Activated CD4-positive, alpha-beta T cell treated with anti-CD3 and anti-CD28 coated beads, Interleukin-2, amount 10 ng/mL, durations not matched to agents 7 days and 5 days (primary cell): ENCODE measurements at regions not wholly inside any gene's neighbourhood (a gene's known extent, or its start where the extent isn't known, plus 50 kb on each side); places are given as distances from the start of the nearest gene placed in this dataset.
"Not testable (repeated sequence)": the region's sequence is repeated elsewhere in the genome, so short reads cannot be mapped to it uniquely, and the experiment has no call there.

Experiments
- CTCF ChIA-PET: fragments of 350-600 bp; sonication (Branson Sonifier 250); formaldehyde crosslinking; loops from one replicate; lab custom pipeline; 2021; ENCODE audit warnings: antibody characterized with exemption; lab: Charles Lee
- POLR2A ChIA-PET: fragments of 350-600 bp; sonication (Branson Sonifier 250); formaldehyde crosslinking; loops from one replicate; lab custom pipeline; 2021; ENCODE audit warnings: antibody characterized with exemption; lab: Charles Lee
- DNase-seq: peaks from one replicate; pipeline ENCODE4 v3.0.0-alpha.2; 2020
- H3K27ac Mint-ChIP-seq: one replicate; pipeline ENCODE4 v1.8.0; 2021; ENCODE audit warnings: mild to moderate bottlenecking, moderate library complexity, mixed read lengths
- H3K27me3 Mint-ChIP-seq: one replicate; pipeline ENCODE4 v1.8.0; 2021; ENCODE audit warnings: mixed read lengths
- H3K36me3 Mint-ChIP-seq: one replicate; pipeline ENCODE4 v1.8.0; 2021; ENCODE audit warnings: low read depth, mixed read lengths
- H3K4me1 Mint-ChIP-seq: one replicate; pipeline ENCODE4 v1.8.0; 2021; ENCODE audit warnings: mixed read lengths
- H3K4me3 Mint-ChIP-seq: one replicate; pipeline ENCODE4 v1.8.0; 2021; ENCODE audit warnings: mild to moderate bottlenecking, moderate library complexity, mixed read lengths
- H3K9me3 Mint-ChIP-seq: one replicate; pipeline ENCODE4 v1.8.0; 2021; ENCODE audit warnings: mixed read lengths

DNA sequence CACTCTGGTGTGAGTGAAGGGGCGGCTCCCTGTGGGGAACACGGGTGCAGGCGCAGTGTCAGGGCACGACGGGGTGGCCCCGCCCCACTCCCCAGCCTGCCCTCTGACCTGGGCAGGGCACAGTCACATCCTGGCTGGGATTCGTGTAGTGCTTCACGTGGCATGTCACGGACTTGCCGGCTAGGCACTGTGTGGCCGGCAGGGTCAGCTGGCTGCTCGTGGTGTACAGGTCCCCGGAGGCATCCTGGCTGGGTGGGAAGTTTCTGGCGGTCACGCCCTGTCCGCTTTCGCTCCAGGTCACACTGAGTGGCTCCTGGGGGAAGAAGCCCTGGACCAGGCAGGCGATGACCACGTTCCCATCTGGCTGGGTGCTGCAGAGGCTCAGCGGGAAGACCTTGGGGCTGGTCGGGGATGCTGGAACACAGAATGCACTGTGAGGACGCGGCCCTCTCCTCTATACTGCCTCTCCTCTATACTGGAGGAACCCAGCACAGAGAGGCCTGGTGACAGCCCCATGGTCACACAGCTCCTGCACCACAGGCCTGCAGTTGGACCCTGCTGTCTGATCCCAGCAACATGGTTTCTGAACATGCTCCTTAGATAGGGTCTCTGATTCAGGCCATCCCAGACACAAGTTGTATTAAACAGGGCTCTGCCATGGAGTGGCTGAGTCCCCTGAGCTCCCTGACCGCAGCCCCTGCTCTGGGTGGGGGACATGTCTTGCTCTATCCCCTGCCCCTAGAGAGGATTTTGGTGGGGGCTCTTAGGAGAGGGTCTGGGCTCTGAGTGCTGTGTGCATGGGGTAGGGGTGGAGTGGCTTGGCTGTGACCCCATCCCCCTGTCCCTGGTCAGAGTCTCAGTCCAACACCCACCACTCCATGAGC lies 182.1 kb downstream of the TMEM121 start:
- H3K27ac Mint-ChIP-seq, H3K4me1 Mint-ChIP-seq, CTCF ChIA-PET, POLR2A ChIA-PET, DNase-seq, H3K27me3 Mint-ChIP-seq, H3K36me3 Mint-ChIP-seq, H3K4me3 Mint-ChIP-seq, H3K9me3 Mint-ChIP-seq: not testable (repeated sequence)

DNA sequence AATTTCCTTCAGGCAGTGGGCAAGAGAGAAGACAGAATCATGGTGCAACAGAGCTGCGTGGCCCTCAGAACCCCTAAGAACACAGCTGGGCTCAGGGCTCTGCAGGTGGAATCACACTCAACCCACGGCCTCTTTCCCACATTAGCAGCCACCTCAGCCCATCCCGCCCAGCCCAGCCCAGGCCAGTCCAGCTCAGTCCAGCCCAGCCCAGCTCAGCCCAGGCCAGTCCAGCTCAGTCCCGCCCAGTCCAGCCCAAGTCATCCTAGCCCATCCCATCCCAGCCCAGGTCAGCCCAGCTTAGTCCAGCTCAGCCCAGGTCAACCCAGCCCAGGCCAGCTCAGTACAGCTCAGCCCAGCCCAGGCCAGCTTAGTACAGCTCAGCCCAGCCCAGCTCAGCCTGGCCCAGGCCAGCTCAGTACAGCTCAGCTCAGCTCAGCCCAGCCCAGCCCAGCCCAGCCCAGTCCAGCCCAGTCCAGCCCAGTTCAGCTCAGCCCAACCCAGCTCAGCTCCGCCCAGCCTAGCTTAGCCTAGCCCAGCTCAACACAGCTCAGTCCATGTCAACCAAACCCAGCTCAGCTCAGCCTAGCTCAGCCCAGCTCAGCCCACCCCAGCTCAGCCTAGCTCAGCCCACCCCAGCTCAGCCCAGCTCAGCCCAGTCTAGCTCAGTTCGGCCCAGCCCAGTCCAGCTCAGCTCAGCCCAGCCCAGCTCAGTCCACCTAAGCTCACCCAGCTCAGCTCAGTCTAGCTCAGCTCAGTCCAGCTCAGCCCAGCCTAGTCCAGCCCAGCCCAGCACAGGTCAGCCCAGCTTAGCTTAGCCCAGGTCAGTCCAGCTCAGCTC lies 183.1 kb downstream of the TMEM121 start:
- Mint-ChIP-seq H3K27me3 (no peaks in the 10 kb centered on the region), H3K9me3 (no peaks in the 10 kb centered on the region), H3K4me3 (no peak overlapping the region), H3K36me3 (no peaks in the 10 kb centered on the region), H3K27ac (no peak overlapping the region), H3K4me1 (no peaks in the 10 kb centered on the region)
- no peak for DNase-seq
- POLR2A ChIA-PET: no interaction called here
- CTCF ChIA-PET: interaction anchor here (1.0 kb wide), 1 partner anchor 292 kb away, joined by 3 read pairs; no protein-coding TSS in a partner anchor

DNA sequence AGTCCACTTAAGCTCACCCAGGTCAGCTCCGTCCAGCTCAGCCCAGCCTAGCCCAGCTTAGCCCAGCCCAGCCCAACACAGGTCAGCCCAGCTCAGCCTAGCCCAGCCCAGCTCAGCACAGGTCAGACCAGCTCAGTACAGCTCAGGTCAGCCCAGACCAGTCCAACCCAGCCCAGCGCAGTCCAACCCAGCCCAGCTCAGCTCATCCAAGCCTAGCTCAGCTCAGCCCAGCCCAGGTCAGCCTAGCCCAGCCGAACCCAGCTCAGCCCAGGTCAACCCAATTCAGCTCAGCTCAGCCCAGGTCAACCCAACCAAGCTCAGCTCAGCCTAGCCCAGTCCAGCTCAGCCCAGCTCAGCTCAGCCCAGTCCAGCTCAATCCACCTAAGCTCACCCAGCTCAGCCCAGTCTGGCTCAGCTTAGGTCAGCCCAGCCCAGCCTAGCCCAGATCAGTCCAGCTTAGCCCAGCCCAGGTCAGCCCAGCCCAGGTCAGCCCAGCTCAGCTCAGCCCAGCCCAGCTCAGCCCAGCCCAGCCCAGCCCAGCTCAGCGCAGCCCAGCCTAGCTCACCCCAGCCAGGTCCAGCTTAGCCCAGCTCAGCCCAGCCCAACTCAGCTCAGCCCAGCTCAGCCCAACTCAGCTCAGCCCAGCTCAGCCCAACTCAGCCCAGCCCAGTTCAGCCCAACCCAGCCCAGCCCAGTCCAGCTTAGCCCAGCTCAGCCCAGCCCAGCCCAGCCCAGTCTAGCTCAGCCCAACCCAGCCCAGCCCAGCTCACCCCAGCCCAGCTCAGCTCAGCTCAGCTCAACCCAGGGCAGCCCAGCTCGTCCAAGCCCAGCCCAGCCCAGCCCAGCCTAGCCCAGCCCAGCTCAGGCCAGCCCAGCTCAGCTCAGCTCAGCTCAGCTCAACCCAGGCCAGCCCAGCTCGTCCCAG lies 184.0 kb downstream of the TMEM121 start:
- no peak overlapping the region for H3K4me3 Mint-ChIP-seq

DNA sequence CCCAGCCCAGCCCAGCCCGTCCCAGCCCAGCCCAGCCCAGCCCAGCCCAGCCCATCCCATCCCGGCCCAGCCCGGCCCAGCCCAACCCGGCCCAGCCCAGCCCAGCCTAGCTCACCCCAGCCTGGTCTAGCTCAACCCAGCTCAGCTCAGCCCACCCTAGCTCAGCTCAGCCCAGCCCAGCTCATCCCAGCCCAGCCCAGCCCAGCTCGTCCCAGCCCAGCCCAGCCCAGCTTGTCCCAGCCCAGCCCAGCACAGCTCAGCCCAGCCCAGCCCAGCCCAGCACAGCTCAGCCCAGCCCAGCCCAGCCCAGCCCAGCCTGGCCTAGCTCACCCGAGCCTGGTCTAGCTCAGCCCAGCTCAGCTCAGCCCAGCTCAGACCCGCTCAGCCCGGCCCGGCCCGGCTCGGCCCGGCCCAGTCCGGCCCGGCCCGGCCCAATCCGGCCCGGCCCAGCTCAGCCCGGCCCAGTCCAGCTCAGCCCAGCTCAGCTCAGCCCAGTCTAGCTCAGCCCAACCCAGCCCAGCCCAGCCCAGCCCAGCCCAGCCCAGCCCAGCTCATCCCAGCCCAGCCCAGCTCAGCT lies 184.7 kb downstream of the TMEM121 start:
- Mint-ChIP-seq H3K27me3 (no peaks in the 10 kb centered on the region), H3K27ac (no peak overlapping the region), H3K36me3 (no peaks in the 10 kb centered on the region), H3K4me3 (no peak overlapping the region), H3K9me3 (no peaks in the 10 kb centered on the region), H3K4me1 (no peaks in the 10 kb centered on the region)
- POLR2A ChIA-PET: no interaction called here
- CTCF ChIA-PET: interaction anchor here (0.6 to 1.4 kb wide), 2 partner anchors 290 to 706 kb away, joined by 3 to 4 read pairs; no protein-coding TSS in a partner anchor
- no peak for DNase-seq

More for the DNA sequence above, 184.0 kb downstream of the TMEM121 start:
- Mint-ChIP-seq H3K27ac (no peak overlapping the region), H3K27me3 (no peaks in the 10 kb centered on the region), H3K36me3 (no peaks in the 10 kb centered on the region), H3K4me1 (no peaks in the 10 kb centered on the region), H3K9me3 (no peaks in the 10 kb centered on the region)
- DNase-seq: no peak
- ChIA-PET POLR2A (no interaction called here), CTCF (interaction anchor here (0.6 to 1.4 kb wide), 5 partner anchors 86 to 706 kb away, joined by 3 to 5 read pairs (median 3); no protein-coding TSS in a partner anchor)

DNA sequence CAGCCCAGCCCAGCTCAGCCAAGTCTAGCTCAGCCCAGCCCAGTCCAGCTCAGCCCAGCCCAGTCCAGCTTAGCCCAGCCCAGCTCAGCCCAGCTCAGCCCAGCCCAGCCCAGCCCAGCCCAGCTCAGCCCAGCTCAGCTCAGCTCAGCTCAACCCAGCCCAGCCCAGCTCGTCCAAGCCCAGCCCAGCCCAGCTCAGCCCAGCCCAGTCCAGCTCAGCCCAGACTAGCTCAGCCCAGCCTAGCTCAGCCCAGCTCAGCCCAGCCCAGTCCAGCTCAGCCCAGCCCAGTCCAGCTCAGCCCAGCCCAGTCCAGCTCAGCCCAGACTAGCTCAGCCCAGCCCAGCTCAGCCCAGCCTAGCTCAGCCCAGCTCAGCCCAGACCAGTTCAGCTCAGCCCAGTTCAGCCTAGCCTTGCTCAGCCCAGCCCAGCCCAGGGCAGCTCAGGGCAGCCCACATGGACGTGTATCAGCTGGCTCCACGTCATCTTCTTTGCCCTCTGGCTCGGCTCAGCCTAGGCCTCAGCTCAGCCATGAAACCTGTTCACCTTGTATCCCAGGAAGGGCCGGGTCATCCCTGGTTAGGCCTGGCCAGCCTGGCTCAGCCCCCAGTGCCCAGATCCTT lies 185.6 kb downstream of the TMEM121 start:
- ChIA-PET POLR2A (no interaction called here), CTCF (interaction anchor here (1.4 kb wide), 1 partner anchor 290 kb away, joined by 4 read pairs; no protein-coding TSS in a partner anchor)
- Mint-ChIP-seq H3K27me3 (no peaks in the 10 kb centered on the region), H3K9me3 (no peaks in the 10 kb centered on the region), H3K36me3 (no peaks in the 10 kb centered on the region), H3K4me1 (no peaks in the 10 kb centered on the region), H3K4me3 (no peak overlapping the region), H3K27ac (no peak overlapping the region)
- no peak for DNase-seq

DNA sequence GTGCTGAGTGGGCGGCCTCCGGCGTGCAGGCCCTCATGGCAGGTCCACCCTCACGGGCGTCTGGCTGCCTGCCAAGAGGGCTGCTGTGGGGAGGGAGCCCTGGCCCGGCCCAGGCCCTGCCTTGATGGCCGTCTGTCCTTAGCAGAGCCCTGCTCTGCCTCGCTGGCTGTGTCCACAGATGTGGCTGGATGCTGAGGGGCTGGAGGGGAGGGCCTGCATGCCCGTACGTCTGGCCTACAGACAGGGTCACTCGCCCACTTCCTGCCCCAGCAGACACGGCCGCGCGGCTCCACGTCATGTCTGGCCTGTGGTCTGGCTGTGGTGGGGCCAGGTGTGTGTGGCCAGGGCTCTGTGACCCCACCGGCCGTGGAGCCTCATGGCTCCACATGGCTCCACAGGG lies 186.3 kb downstream of the TMEM121 start:
- H3K9me3 Mint-ChIP-seq, H3K27ac Mint-ChIP-seq, H3K4me3 Mint-ChIP-seq, H3K4me1 Mint-ChIP-seq, H3K27me3 Mint-ChIP-seq, DNase-seq, H3K36me3 Mint-ChIP-seq, CTCF ChIA-PET, POLR2A ChIA-PET: not testable (repeated sequence)

DNA sequence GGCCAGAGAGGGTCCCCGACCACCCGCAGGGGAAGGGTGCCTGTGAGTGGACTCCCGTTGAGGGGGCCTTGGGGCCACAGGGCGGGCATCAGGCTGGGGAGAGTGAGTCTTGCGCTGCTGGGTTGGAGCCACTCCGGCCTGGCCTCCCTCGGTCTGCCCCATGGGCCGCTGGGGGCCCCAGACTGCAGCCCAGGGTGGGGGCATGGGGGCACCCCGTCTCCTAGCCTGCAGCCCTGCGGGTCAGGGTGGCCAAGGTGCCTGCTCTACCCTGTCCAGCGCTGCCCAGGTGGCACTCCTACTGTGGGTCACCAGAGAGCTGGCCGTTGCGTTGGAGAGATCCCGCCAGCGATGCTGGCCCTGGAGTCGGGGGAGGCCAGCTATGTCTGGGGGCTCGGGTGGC lies 186.8 kb downstream of the TMEM121 start:
- DNase-seq, H3K9me3 Mint-ChIP-seq, H3K27me3 Mint-ChIP-seq, H3K36me3 Mint-ChIP-seq, H3K27ac Mint-ChIP-seq, H3K4me1 Mint-ChIP-seq, H3K4me3 Mint-ChIP-seq, CTCF ChIA-PET, POLR2A ChIA-PET: not testable (repeated sequence)

DNA sequence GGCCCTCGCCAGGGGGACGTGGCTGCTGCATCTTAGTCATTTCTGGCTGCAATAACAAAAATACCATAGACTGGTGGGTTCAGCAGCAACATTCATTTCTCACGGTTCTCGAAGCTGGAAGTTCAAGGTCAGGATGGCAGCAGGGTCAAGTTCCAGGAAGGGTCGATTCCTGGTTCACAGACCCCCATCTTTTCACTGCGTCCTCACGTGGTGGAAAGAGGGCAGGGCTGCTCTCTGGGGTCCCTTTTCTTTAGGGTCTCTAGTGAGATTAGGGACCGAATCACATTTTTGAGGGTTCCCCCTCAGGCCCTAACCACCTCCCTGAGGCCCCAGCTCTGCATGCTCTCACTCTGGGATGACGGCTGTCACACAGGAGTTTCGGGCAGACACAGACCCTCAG lies 187.5 kb downstream of the TMEM121 start:
- POLR2A ChIA-PET, H3K4me3 Mint-ChIP-seq, CTCF ChIA-PET, H3K36me3 Mint-ChIP-seq, DNase-seq, H3K4me1 Mint-ChIP-seq, H3K27me3 Mint-ChIP-seq, H3K9me3 Mint-ChIP-seq, H3K27ac Mint-ChIP-seq: not testable (repeated sequence)

DNA sequence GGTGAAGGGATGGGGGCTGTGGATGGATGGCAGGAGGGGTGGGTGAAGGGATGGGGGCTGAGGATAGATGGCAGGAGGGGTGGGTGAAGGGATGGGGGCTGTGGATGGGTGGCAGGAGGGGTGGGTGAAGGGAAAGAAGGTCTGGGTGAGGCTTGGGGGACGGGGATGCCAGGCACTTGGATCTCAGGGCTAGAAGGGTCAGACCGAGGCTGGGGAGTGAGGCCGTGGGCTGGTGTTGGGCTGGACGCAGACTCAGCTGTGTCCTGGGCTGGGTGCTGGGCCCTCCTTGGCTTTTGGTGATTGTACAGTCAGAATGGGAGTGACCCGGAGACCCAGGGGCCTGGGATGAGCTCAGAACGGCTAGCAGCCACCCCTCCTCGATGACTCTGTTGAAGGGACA lies 192.4 kb downstream of the TMEM121 start:
- H3K4me1 Mint-ChIP-seq, H3K36me3 Mint-ChIP-seq, H3K4me3 Mint-ChIP-seq, CTCF ChIA-PET, H3K27ac Mint-ChIP-seq, DNase-seq, H3K9me3 Mint-ChIP-seq, H3K27me3 Mint-ChIP-seq, POLR2A ChIA-PET: not testable (repeated sequence)

DNA sequence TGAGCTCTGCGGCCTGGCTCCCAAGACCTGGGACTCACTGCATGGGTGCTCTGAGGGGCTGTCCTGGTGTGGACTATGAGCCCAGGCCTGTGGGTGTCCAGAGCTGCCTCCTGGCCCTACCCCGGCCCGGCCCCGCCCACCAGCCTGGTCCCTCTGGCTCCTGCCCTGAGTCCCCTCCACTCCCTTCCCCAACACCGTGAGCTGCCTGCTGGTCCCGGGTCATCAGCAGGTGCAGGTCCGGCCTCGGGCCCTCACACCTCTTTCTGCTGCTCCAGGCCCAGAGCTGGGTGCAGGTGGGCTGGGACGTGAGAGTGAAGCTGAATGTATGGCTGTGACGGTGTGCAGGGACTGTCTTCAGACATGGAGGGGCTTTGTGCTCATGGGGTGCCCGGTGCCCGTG lies 193.7 kb downstream of the TMEM121 start:
- DNase-seq, CTCF ChIA-PET, H3K9me3 Mint-ChIP-seq, H3K4me3 Mint-ChIP-seq, POLR2A ChIA-PET, H3K36me3 Mint-ChIP-seq, H3K4me1 Mint-ChIP-seq, H3K27ac Mint-ChIP-seq, H3K27me3 Mint-ChIP-seq: not testable (repeated sequence)

DNA sequence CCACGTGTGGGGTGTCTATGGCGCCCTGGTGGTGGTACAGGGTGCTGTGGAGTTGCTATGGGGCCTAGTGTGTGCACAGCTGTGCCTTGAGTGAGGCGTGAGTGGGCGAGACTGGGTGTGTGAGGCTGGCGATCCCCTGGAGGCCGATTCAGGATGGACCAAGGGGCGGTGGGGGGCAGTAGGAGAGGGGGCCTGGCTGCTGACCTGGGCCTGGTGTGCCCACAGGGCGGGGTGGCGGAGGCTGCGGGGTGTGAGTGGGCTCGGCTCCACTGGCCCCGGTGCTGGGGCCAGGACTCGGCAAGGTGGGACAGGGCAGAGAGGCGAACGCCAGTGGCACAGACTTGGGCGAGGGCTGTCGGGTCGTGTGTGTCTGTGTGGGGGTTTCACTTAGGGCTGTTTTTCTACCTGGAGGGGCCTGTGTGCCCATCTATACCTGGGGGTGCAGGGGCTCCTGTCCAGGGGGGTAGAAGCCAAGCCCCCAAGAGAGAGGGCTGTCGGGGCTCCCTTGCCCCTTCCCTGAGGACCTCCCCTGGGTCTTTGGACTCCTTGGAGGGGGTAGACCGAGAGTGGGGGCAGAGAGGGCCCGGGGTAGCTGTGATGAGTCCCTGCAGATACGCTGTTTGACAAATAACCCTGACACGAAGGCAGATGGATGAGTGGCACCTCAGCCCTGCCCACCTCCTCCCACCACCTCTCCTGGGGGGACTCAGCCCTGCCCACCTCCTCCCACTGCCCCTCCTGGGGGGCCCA lies 194.6 kb downstream of the TMEM121 start:
- DNase-seq, H3K4me1 Mint-ChIP-seq, H3K9me3 Mint-ChIP-seq, CTCF ChIA-PET, H3K4me3 Mint-ChIP-seq, POLR2A ChIA-PET, H3K27me3 Mint-ChIP-seq, H3K27ac Mint-ChIP-seq, H3K36me3 Mint-ChIP-seq: not testable (repeated sequence)
